ENCODE measurements at regions not wholly inside any gene's neighbourhood (a gene's known extent, or its start where the extent isn't known, plus 50 kb on each side); places are given as distances from the start of the nearest gene placed in this dataset.

- Histone ChIP-seq H3K27me3 (peaks cover 0 to 53% (median 12%) of the 10 kb centered on the region in 7 donors), H3K4me1 (no peaks in the 10 kb centered on the region), H3K36me3 (no peaks in the 10 kb centered on the region), H3K4me3 (no peak overlapping the region), H3K27ac (no peak overlapping the region), H3K9me3 (peaks cover 0 to 7% (median 0%) of the 10 kb centered on the region in 11 donors)
- WGBS, 2 donors, result 77 to 80% methylated on average over 7 of the region's 7 CpGs
- no peak for DNase-seq
- intact Hi-C loops (cut with DNase I), result no loop called here
- no peak for TF ChIP-seq CTCF (IDR thresholded peaks at IDR 0.05)
- ATAC-seq, result no peak
Observed at GRCh38 chr13:112236016-112236415, 140.1 kb upstream of the SPACA7 start.

GRCh38 chr13:112236539-112237197, 139.5 kb upstream of the SPACA7 start:
- 91 to 92% methylated on average over 11 of the region's 11 CpGs for WGBS, 2 donors
- Histone ChIP-seq H3K9me3 (peaks cover 0 to 7% (median 0%) of the 10 kb centered on the region in 11 donors), H3K36me3 (no peaks in the 10 kb centered on the region), H3K4me3 (no peak overlapping the region), H3K27ac (no peak overlapping the region), H3K4me1 (no peaks in the 10 kb centered on the region), H3K27me3 (peaks cover 0 to 47% (median 8%) of the 10 kb centered on the region in 7 donors)
- ATAC-seq, result no peak
- TF ChIP-seq CTCF (IDR thresholded peaks at IDR 0.05), result no peak
- DNase-seq, result no peak
- intact Hi-C loops (cut with DNase I), result no loop called here

GRCh38 chr13:112238436-112238995, 137.6 kb upstream of the SPACA7 start:
- ATAC-seq (no peak), DNase-seq (no peak)
- Histone ChIP-seq H3K4me1 (no peaks in the 10 kb centered on the region), H3K36me3 (no peaks in the 10 kb centered on the region), H3K9me3 (peaks cover 0 to 7% (median 0%) of the 10 kb centered on the region in 11 donors), H3K27me3 (peaks cover 0 to 46% (median 4%) of the 10 kb centered on the region in 7 donors), H3K27ac (no peak overlapping the region), H3K4me3 (no peak overlapping the region)
- intact Hi-C loops (cut with DNase I), result no loop called here
- no peak for TF ChIP-seq CTCF (IDR thresholded peaks at IDR 0.05)
- WGBS, 2 donors, result 89 to 90% methylated on average over 18 of the region's 18 CpGs

- no peak for DNase-seq
- Histone ChIP-seq H3K4me1 (no peaks in the 10 kb centered on the region), H3K4me3 (no peak overlapping the region), H3K36me3 (no peaks in the 10 kb centered on the region), H3K27ac (no peak overlapping the region), H3K27me3 (peaks cover 0 to 40% (median 5%) of the 10 kb centered on the region in 7 donors), H3K9me3 (peaks cover 0 to 7% (median 0%) of the 10 kb centered on the region in 11 donors)
- intact Hi-C loops (cut with DNase I), result no loop called here
- ATAC-seq, result no peak
- no peak for TF ChIP-seq CTCF (IDR thresholded peaks at IDR 0.05)
- 65 to 81% methylated on average over 6 of the region's 6 CpGs for WGBS, 2 donors
Observed at GRCh38 chr13:112240076-112240475, 136.1 kb upstream of the SPACA7 start.
